ENCODE measurements at regions not wholly inside any gene's neighbourhood (a gene's known extent, or its start where the extent isn't known, plus 50 kb on each side); places are given as distances from the start of the nearest gene placed in this dataset.

DNA sequence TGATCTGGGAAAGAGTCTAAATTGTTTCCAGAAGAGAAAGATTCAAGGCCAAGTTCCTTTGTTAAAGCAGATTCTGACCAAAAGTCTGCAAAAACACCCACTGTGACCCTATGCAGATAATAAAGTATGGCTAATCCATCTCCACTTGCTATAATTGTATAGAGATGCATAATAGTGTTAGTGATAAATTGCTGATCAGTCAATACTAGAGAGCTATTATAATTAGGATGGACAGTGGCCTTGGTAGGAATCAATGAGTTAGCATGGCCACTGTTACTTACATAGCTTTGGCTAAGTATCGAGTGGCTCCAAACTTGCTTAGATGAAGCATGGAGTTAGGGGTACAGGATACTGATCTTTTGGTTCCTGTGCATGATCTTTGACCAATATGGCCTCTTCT, 683.4 kb upstream of the MEF2C start:
- TF ChIP-seq TAF1 (IDR thresholded peaks at IDR 0.05; ENCODE audit: borderline replicate concordance, low read depth, low read length) (no peak), POLR2AphosphoS5 (IDR thresholded peaks at IDR 0.05; ENCODE audit: low read depth, low read length) (no peak), POLR2A (IDR thresholded peaks at IDR 0.05; ENCODE audit: low read depth, low read length) (no peak)

All from GM12892 (cell line).